GM19372 (cell line): ENCODE measurements at regions not wholly inside any gene's neighbourhood (a gene's known extent, or its start where the extent isn't known, plus 50 kb on each side); places are given as distances from the start of the nearest gene placed in this dataset.
A peak's percentile ranks its signal among the peaks of the same experiment; 100 is the strongest.

Experiments
- ATAC-seq: cut with Tn5 transposase; IDR thresholded peaks from one replicate; pipeline ENCODE4 v1.9.1; 2021; ENCODE audit warnings: mild to moderate bottlenecking, low read depth, moderate library complexity; ENCODE audit not compliant: unreplicated experiment

DNA sequence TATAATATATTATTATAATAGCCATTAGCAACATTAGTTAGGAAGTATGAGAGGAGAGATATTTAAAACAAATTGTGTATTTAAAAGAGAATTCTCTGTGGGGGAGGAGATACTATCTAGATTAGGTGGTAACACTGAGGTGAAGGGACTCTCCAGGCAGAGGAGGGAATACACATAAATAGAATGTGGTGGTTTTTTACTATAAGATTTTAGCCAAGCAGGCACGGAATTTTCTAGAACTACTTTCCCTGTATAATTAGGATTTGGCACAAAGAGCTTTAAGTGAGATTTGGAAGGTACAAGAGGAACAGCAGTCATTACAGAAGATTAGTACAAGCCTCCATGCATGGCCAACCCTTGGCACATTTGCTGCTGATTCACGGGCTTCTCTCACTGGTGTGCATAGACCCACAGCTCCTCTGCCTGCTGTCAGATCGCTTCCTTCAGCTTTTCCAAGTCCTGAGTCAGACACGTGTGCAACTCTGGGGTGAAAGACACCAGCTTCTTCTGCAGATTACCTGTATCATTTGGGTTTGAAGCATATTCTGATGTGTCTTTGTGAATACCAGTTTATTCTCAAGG, 685.5 kb downstream of the KCTD8 start:
- ATAC-seq, result peak; percentile 46

DNA sequence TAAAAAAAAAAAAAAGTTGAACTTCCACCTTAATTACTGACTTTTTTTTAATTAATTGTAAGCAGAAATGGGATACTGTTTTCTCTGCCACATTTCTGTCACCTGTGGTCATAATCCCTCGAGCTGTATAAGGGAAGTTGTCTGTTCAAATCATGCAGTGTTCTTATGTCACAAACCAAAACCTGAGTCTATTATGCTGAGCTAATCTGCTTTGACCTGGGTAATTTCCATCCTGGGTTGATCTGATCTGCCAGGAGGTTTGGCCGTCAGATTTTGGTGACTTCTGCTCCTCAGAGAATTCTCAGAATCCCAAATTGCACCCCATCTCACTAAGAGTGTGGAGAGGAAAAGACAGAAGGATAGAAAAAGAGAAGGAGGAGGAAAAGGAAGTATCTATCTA, 683.1 kb downstream of the KCTD8 start:
- ATAC-seq, result no peak

DNA sequence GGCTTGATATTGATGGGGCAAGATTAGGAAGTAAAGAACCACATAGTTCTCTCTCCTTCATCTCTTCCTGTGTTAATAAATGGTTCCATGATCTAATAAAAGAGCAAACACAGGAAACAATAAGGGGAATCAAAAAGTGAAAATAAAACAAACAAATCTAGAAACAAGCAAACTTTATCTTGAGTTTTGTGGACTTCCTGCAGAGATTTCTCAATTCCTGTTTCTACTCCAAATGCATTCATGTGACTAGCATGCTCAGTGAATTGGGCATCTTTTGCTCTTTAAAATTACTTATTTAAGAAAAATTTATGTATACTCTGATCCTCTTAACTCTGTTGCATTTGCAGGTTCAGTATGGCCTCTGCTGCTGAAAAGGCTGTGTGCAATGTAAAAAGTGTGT, 682.0 kb downstream of the KCTD8 start:
- ATAC-seq, result no peak

- no peak for ATAC-seq
Observed at GRCh38 chr4:43776371-43776770, 672.2 kb downstream of the KCTD8 start.

DNA sequence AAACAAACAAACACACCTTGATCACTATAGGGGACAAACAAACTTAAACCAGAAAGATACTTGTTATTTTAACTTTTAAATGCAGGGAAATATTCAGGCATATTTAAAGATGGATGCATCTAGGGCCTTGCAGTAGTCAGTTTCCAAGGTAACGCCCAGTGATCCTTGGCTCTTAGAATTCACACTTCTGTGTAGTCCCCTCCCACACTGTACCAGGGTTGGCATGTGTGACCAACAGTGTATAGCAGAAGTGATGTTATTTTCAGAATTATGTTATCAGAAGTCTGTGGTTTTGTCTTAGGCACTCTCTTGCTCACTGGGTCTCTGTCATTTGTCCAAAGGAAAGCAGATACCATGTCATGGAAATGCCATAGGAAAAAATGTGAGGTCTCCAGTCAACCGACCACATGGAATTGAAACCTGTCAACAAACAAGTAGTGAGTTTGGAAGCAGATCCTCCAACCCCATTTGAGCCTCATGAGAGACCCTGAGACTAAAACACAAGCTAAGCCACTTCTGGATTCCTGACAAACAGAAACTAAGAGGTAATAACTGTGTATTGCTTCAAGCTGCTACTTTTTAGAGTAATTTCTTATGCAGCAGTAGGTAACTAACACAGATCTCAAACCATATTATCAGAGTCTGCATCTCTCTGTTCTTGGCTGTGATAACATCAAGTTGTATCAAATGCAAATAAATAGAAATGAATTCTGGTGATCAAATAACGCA, 670.3 kb downstream of the KCTD8 start:
- no peak for ATAC-seq

DNA sequence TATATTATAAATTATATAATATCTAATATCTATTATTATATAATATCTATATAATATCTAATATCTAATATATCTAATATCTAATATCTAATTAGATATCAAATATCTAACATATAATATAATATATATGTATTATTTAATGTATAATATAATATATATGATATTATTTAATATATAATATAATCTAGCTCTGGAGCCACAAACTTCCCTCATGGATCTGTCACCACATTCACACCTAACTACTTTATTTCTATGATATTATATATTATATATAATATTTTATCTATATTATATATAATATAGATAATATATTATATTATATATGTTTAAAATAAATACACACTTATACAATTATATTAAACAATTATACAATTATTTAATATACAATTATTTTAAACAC, 667.5 kb downstream of the KCTD8 start:
- ATAC-seq, result no peak

GRCh38 chr4:43782391-43782790, 666.2 kb downstream of the KCTD8 start:
- ATAC-seq, result no peak

- no peak for ATAC-seq
Observed at GRCh38 chr4:43816116-43816515, 632.5 kb downstream of the KCTD8 start.

DNA sequence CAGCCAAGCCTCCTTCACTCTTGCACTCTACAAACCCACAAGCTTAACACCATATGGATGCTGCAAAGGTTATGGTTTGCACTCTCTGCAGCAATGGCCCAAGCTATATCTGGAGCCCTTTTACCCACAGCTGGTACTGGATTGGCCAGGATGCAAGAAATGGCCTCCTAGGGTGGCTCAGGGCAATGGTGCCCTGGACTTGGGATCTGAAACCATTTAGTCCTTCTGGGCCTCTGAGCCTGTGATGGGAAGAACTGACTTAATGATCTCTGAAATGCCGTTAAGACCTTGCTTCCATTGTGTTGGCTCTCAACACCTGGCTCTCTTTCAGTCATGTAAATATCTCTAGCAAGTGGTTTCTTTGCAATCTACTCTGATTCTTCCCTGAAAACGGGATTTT, 626.0 kb downstream of the KCTD8 start:
- ATAC-seq, result no peak

- ATAC-seq, result no peak
Observed at GRCh38 chr4:43835869-43836268, 612.7 kb downstream of the KCTD8 start.

DNA sequence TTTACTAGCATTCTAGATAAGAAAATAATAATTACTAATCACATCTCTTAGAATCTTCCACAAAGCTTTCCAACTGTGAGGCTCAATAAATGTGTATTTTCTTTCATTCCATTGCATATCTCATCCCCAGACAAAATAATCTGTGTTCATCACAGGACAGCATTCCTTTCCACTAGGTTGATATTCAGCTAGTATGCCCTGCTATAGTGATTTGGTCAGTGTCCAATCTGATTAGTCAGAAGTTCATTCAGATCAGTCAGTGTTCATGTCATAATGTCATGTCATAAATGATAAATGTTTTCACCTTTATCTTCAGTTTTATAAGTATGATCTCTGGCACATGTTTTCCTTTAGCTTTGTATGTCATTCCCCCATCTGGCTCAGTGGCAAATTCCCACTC, 611.4 kb downstream of the KCTD8 start:
- ATAC-seq, result no peak

- no peak for ATAC-seq
Observed at GRCh38 chr4:43837604-43838003, 611.0 kb downstream of the KCTD8 start.

- no peak for ATAC-seq
Observed at GRCh38 chr4:43842594-43842993, 606.0 kb downstream of the KCTD8 start.

DNA sequence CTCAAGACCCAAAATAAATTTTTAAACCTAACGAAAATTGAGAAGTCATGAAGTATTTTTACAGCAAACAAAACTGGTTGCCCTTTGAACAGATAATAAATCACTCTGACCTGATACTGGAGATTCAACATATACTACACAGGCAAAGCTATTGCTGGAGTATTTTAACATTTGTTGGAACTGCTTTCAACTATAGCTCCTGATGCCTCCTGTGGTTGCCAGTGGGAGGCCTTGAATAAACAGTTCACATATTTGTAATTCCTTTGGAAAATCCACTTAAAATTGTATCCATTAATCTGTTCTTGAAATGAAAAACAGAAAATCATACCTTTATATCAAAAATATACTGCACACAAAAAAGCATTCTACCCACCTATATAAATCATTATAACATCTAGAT, 605.1 kb downstream of the KCTD8 start:
- no peak for ATAC-seq

DNA sequence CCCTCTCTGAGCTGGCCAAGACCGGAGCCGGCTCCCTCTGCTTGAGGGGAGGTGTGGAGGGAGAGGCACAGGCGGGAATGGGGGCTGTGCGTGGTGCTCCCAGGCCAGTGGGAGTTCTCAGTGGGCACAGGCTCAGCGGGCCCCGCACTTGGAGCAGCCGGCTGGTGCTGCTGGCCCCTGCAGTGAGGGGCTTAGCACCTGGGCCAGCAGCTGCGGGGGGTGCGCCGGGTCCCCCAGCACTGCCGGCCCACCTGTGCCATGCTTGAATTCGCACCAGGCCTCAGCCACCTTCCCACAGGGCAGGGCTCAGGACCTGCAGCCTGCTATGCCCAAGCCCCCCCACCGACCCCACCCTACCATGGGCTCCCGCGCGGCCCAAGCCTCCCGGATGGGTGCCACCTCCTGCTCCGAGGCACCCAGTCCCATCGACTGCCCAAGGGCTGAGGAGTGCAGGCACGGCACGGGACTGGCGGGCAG, 602.5 kb downstream of the KCTD8 start:
- ATAC-seq, result no peak

DNA sequence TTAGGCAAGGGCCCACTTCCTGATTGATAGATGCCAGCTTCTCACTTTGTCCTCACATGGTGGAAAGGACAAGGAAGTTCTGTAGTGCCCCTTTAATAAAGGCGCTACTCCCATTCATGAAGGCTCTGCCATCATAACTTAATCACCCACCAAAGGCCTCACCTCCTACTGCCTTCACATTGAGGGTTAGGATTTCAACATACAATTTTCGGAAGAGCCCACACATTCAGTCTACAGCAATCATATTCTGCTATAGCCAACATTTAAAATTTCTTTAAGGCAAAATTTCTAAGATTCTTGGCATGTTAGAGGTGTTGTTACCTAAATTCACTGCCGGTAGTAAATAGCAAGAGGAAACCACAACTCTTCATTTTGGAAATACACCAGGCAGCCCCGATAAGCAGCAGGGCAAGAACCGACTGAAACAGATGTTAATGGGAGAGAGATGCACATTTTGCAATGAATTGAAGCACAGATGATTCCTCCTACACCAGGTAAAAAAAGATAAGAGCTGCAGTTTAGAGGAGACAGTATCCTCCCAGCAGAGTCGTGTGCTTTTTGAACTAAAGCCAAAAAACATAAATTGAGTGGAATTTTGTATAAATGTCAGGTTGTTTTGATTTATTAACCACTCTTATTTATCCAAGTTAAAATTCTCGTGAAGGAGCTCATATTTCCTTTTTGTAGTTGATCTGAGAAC, 594.9 kb downstream of the KCTD8 start:
- no peak for ATAC-seq

DNA sequence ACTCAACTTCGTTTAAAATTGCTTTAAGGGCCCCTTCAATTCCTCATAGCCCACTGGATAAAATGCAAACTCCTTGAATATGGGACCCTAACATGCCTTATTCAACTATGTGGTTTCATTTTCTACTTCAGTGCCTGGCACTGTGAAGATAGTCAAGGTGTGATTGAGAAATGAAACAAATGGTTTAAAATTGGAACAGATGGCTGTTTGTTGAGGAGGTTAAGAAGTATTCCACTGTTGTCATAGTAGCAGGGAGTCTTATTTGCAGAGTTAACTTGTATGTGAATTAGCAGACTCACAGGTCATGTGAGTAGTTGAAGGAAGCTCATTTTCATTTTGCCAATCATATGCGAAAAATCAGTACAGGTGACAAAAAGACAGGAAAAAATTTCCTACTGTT, 593.3 kb downstream of the KCTD8 start:
- ATAC-seq, result no peak

DNA sequence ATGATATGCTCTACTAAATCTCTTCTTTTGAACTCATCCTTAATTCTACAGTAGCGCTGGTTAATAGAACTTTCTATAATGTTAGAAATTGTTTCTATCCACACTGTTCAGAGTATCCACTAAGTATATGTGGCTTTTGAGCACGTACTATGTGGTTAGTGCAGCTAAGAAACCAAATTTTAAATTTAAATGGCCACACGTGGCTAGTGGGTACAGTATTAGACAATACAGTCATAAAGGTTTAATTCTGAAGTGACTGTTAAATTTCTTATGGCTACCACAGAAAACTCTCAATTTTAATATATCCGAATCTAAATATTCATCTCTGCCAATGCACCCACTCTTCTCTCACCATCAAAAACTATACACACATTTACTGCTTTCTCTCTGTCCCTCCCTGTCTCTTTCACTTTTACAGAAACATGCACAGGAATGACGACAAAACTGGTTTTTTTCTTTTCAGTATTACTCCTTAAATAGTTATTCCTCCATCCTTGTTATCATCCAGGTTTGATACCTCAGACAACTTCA, 583.9 kb downstream of the KCTD8 start:
- no peak for ATAC-seq

DNA sequence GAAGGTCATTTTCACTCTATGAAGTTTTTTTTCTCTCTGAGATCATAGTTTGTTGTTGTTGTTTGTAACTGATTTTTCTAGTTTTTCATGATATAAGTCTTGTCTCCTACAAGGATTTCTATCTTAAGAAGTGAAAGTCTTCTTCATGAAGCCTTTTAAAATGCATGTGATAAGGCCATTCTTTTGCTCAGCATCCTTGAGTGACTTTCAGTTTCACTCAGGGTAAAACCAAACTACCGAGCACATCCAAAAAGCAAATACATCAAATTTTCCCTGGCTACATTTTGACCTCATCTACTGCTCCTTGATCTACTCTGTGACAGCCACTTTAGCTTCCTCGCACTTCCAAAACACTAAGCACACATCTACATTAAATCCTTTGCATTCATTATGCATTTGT, 580.7 kb downstream of the KCTD8 start:
- ATAC-seq, result no peak

GRCh38 chr4:43875655-43876054, 573.0 kb downstream of the KCTD8 start:
- ATAC-seq, result no peak

- no peak for ATAC-seq
Observed at GRCh38 chr4:43882470-43882869, 566.1 kb downstream of the KCTD8 start.

DNA sequence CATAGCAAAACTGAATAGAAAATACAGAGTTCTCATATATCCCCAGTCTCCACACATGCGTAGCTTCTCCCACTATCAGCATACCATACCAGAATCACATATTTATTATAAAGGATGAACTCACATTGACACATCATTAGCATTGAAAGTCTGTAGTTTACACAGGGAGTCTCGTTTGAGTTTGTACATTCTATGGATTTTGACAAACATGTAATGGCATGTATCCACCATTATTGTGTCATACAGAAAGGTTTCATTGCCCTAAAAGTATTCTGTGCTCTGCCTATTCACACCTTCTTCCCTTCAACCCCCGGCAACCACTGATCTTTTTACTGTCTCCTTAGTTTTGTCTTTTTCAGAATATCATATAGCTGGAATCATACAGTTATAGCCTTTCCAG, 562.4 kb downstream of the KCTD8 start:
- ATAC-seq, result no peak
